Ishikawa (cell line): ENCODE measurements at regions not wholly inside any gene's neighbourhood (a gene's known extent, or its start where the extent isn't known, plus 50 kb on each side); places are given as distances from the start of the nearest gene placed in this dataset.

Source experiments
- CEBPB ChIP-seq: IDR thresholded peaks from 2 replicates; pipeline ENCODE4 v1.6.1; 2012
- CREB1 ChIP-seq: IDR thresholded peaks from 2 replicates; pipeline ENCODE4 v1.6.1; 2012; ENCODE audit warnings: low read depth
- EGR1 ChIP-seq: IDR thresholded peaks from 2 replicates; pipeline ENCODE4 v1.6.1; 2012
- EP300 ChIP-seq: IDR thresholded peaks from 2 replicates; pipeline ENCODE4 v1.6.1; 2012; ENCODE audit warnings: borderline replicate concordance
- FOXM1 ChIP-seq: IDR thresholded peaks from 2 replicates; pipeline ENCODE4 v1.6.1; 2012; ENCODE audit warnings: low read depth, borderline replicate concordance
- NFIC ChIP-seq: IDR thresholded peaks from 2 replicates; pipeline ENCODE4 v1.6.1; 2012
- RAD21 ChIP-seq: IDR thresholded peaks from 2 replicates; pipeline ENCODE4 v1.6.1; 2012; ENCODE audit warnings: low read depth
- TAF1 ChIP-seq: IDR thresholded peaks from 2 replicates; pipeline ENCODE4 v1.6.1; 2012; ENCODE audit warnings: low read depth, mild to moderate bottlenecking
- TCF12 ChIP-seq: IDR thresholded peaks from 2 replicates; pipeline ENCODE4 v1.6.1; 2012; ENCODE audit warnings: low read depth
- TEAD4 ChIP-seq: IDR thresholded peaks from 2 replicates; pipeline ENCODE4 v1.6.1; 2012
- YY1 ChIP-seq: IDR thresholded peaks from 2 replicates; pipeline ENCODE4 v1.6.1; 2012; ENCODE audit warnings: low read depth
- ZBTB7A ChIP-seq: IDR thresholded peaks from 2 replicates; pipeline ENCODE4 v1.6.1; 2012; ENCODE audit warnings: low read depth
- TF ChIP-seq, protein P1 (sequence below): IDR thresholded peaks from 2 replicates; pipeline ENCODE4 v1.6.1; 2012
- TF ChIP-seq, protein P2 (sequence below): IDR thresholded peaks from 2 replicates; pipeline ENCODE4 v1.6.1; 2012
- TF ChIP-seq, protein P3 (sequence below): IDR thresholded peaks from 2 replicates; pipeline ENCODE4 v1.6.1; 2012; ENCODE audit warnings: low read depth, mild to moderate bottlenecking

DNA sequence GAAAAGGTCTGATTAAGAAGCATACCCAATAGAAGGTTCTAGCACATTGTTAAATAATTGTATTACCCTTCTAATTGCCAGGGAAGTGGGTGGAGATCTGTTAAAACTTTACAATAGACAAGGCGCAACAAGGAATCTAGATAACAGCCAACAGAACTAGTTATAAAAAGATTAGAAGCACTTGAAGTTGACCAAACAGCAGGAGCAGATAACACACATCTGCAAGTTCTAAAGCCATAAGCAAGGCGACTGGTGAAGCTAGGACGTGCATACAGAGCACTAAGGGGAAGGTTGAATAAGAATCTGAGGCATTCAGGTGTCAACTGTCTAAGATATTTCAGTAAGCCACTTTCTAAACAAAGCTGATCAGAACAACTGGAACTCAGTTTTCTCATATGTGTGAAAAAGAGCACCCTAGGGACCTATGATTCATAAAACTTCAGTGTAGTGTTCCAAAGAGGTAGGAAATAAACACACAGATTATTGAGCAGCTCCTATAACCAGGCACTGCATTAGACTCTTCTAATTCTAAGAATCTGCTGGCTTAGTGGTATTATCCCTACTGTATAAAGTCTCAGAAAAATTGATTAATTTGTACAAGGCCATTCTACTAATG is 111.2 kb downstream of the SAMD9 start:
- no peak for TF ChIP-seq CREB1
- TF ChIP-seq YY1: no peak

DNA sequence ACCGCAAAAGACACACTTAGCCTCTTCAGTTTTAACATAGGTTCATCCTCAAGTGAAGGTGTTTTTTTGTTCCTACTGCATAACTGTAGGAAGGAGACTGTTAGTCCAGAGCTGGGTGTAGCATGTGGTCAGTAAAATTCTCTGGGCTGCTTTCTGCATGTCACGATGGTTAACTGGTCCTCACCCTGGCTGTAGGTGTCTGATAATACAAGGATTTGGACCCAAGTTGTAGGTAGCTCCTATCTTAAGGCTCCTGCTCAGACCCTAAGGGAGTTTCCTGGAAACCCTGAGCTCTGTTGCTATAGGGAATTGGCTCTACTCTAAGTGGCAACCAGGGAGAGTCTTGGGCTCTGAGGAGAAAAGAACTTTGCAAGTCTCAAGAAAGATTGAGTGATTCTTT is 112.9 kb downstream of the SAMD9 start:
- TF ChIP-seq NFIC: no peak
- TF ChIP-seq, protein P1, sequence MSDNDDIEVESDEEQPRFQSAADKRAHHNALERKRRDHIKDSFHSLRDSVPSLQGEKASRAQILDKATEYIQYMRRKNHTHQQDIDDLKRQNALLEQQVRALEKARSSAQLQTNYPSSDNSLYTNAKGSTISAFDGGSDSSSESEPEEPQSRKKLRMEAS: no peak
- TF ChIP-seq TEAD4: no peak
- no peak for TF ChIP-seq EGR1
- no peak for TF ChIP-seq CREB1
- TF ChIP-seq, protein P2, sequence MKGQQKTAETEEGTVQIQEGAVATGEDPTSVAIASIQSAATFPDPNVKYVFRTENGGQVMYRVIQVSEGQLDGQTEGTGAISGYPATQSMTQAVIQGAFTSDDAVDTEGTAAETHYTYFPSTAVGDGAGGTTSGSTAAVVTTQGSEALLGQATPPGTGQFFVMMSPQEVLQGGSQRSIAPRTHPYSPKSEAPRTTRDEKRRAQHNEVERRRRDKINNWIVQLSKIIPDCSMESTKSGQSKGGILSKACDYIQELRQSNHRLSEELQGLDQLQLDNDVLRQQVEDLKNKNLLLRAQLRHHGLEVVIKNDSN: no peak
- TF ChIP-seq ZBTB7A: no peak
- no peak for TF ChIP-seq RAD21
- TF ChIP-seq FOXM1: no peak
- TF ChIP-seq YY1: no peak
- no peak for TF ChIP-seq TAF1
- TF ChIP-seq CEBPB: no peak
- TF ChIP-seq, protein P3, sequence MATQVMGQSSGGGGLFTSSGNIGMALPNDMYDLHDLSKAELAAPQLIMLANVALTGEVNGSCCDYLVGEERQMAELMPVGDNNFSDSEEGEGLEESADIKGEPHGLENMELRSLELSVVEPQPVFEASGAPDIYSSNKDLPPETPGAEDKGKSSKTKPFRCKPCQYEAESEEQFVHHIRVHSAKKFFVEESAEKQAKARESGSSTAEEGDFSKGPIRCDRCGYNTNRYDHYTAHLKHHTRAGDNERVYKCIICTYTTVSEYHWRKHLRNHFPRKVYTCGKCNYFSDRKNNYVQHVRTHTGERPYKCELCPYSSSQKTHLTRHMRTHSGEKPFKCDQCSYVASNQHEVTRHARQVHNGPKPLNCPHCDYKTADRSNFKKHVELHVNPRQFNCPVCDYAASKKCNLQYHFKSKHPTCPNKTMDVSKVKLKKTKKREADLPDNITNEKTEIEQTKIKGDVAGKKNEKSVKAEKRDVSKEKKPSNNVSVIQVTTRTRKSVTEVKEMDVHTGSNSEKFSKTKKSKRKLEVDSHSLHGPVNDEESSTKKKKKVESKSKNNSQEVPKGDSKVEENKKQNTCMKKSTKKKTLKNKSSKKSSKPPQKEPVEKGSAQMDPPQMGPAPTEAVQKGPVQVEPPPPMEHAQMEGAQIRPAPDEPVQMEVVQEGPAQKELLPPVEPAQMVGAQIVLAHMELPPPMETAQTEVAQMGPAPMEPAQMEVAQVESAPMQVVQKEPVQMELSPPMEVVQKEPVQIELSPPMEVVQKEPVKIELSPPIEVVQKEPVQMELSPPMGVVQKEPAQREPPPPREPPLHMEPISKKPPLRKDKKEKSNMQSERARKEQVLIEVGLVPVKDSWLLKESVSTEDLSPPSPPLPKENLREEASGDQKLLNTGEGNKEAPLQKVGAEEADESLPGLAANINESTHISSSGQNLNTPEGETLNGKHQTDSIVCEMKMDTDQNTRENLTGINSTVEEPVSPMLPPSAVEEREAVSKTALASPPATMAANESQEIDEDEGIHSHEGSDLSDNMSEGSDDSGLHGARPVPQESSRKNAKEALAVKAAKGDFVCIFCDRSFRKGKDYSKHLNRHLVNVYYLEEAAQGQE: no peak

DNA sequence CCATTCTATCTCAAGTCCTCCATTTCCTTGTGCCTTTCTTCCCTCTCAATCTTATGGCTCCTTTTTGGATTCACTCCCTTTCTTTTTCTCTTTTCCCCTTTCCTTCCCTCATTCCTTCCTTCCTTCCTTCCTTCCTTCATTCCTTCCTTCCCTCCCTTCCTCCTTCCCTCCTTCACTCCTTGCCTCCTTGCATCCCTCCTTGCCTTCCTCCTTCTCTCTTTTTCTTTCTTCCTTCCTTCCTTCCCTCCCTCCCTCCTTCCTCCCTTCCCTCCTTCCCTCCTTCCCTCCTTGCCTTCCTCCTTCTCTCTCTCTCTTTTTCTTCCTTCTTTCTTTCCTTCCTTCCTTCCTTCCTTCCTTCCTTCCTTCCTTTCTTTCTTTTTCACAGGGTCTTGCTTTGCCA is 120.1 kb downstream of the SAMD9 start:
- TF ChIP-seq, protein P3: no peak

DNA sequence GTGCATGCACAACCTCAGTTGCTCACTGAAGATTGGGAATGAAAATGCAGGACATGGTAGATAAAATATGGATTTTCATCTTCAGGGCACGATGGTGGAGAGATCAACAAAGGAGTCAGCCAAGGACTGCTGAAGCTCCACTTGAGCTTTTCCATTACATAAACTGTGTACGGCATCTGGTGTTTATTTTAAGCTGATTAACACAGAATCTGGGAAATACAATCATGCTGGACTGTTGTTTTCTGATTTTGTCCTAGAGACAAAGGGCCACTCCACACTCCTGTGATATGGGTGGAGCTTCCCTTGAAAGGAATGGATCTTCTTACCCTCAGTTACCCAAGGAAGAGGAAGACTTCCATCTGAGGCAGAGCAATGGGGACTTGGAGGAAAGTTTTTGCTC is 120.6 kb downstream of the SAMD9 start:
- no peak for TF ChIP-seq ZBTB7A
- no peak for TF ChIP-seq FOXM1
- TF ChIP-seq, protein P2: no peak
- TF ChIP-seq EP300: no peak
- no peak for TF ChIP-seq TAF1
- TF ChIP-seq, protein P1: no peak
- TF ChIP-seq, protein P3: no peak
- TF ChIP-seq EGR1: no peak
- TF ChIP-seq NFIC: no peak
- TF ChIP-seq TCF12: no peak
- no peak for TF ChIP-seq CREB1
- no peak for TF ChIP-seq RAD21
- no peak for TF ChIP-seq CEBPB
- TF ChIP-seq YY1: no peak
- TF ChIP-seq TEAD4: no peak

DNA sequence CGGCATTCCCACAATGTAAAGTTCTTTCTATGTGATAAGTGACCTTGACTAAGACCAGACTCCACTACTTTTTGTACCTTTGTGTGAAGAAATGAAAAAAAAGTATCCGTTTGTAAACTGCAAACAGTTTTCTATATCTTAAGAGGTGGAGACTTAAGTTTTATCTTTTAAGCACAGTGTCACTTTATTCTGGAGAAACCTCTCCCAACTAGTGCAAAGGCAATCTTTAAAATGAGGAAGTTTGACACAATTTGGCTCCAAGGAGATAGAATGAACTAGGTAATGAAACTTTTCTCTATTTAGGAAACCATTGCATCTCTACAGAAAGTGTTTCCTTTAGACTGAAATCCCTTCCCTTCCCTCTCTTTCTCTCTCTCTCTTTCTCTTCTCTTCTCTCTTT is 122.9 kb downstream of the SAMD9 start:
- TF ChIP-seq, protein P1: no peak
